NCI-H526 treated with DMSO at 0.1 percent for 48 hours (cell line): ENCODE measurements at regions not wholly inside any gene's neighbourhood (a gene's known extent, or its start where the extent isn't known, plus 50 kb on each side); places are given as distances from the start of the nearest gene placed in this dataset.

Experiments used
- DNase-seq: peaks from one replicate; lab custom pipeline; 2025; lab: John Stamatoyannopoulos, UW

- no peak for DNase-seq
These were observed 174.3 kb downstream of the KCNE4 start for GRCh38 chr2:223226264-223226663.

DNA sequence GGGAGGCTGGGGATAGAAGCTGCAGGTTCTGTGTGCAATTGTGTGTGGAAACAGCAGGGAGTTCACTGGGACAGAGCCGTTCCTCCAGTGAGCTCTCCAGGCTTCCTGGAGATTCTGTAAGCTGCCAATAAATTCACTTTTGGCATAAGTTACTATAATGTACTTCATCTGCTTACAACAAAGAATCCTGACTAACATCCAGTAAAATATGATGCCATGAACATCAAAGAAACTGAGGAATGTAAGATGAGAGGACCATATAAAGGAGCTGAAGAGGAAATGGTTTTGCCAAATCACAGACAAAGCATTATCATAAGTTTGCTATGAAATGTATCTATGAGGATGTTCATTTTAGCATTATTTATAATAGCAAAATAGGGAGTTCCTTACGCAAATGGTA lies 175.3 kb downstream of the KCNE4 start:
- DNase-seq = no peak

- DNase-seq = no peak
These were observed 176.9 kb downstream of the KCNE4 start for GRCh38 chr2:223228871-223229270.

DNA sequence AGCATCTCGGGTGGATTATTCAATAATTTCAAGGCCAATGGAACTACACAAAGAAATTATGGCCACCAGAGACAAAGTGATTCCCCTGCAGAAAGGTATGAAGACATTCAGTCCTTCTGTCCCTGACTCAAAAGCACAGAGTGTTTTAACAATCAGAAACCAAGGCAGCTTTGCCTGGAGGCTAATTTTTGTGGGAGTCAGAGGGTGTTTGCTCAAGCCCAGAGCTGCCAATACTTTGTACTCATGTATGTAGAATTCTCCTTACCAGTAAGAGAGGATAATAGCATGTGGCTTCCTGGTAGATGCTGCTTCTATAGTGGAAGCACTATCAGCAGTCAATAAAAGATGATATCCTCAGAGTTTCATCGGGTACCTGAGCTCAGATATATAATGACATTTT lies 178.4 kb downstream of the KCNE4 start:
- no peak for DNase-seq

DNA sequence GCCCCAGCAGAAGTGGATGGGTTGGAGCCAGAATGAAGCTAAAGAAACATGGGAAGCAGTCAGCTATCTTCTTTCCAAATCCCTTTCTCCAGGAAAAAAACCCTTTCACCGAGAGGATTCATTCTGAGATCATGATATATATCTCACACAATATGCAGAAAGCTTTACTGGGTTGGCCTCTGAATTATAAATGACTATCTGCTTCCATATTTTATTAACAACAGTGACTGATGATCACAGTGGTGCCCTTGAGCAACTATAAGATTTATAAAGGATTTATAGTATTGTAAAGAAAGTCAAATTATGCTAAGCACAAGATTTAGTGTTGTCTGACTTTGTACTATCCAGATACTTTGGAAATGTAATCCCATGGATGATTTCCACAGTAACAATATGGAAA lies 180.3 kb downstream of the KCNE4 start:
- DNase-seq = no peak

GRCh38 chr2:223232896-223233295 lies 180.9 kb downstream of the KCNE4 start:
- no peak for DNase-seq

GRCh38 chr2:223235986-223236385 lies 184.0 kb downstream of the KCNE4 start:
- DNase-seq = no peak

DNA sequence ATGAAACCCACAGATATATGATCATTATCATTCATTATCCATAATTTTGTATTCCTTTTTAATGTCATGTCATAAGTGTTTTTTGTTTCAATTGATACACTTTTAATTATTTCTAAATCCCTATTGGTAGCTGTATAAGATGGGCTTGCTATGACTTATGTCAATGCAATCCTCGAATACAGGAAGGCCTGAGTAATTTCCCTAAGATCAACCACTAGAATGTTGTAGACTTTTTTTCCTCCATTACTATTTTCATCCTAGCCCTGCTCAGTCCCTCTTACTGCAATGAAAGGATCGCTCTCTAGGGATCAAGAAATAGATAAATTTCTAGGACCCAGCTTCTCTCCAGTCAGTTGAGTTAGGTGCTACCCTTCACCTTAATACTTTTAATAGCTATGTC lies 186.3 kb downstream of the KCNE4 start:
- no peak for DNase-seq

GRCh38 chr2:223243233-223243632 lies 191.2 kb downstream of the KCNE4 start:
- DNase-seq = no peak

- DNase-seq = peak; percentile 10
These were observed 195.1 kb downstream of the KCNE4 start for GRCh38 chr2:223247136-223247535.

- no peak for DNase-seq
These were observed 199.8 kb downstream of the KCNE4 start for GRCh38 chr2:223251656-223252229.

DNA sequence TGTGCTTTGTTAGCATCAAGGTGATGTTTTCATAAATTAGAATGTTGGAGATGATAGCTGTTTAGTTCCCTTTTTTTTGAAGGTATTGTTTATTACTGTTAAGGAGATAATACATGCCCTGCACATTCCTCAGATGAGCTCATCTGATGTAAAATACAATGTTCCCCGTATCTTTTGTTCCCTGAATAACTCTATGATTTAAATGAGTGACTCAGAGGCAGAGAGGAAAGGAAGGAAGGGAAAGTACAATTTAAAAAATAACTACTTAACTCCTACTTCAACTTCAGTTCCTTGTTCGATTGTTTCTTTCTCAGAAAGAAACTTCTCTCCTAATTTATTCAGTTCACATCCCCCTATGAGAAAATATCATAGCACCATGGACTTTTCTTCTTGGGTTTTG lies 208.7 kb downstream of the KCNE4 start:
- DNase-seq = no peak

DNA sequence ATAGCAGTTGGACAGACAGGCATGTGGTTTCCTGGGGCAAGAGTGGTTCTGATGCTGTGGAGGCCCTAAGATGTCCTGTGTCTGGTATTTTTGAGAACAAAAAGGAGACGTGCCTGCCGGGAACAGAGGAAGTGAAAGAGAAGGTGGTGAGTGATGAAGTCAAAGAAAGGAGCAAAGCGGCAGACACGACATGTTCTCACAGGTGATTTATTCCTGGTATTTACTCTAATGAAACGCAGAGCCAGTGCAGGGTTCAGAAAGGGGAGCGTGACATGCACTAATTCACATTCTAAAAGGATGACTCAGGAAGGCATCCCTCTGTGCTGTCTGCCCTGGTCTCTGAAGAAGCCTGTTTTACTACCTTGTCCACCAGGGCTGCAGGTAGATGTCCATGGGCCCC lies 211.0 kb downstream of the KCNE4 start:
- no peak for DNase-seq

GRCh38 chr2:223264541-223265193 lies 212.7 kb downstream of the KCNE4 start:
- DNase-seq = no peak

DNA sequence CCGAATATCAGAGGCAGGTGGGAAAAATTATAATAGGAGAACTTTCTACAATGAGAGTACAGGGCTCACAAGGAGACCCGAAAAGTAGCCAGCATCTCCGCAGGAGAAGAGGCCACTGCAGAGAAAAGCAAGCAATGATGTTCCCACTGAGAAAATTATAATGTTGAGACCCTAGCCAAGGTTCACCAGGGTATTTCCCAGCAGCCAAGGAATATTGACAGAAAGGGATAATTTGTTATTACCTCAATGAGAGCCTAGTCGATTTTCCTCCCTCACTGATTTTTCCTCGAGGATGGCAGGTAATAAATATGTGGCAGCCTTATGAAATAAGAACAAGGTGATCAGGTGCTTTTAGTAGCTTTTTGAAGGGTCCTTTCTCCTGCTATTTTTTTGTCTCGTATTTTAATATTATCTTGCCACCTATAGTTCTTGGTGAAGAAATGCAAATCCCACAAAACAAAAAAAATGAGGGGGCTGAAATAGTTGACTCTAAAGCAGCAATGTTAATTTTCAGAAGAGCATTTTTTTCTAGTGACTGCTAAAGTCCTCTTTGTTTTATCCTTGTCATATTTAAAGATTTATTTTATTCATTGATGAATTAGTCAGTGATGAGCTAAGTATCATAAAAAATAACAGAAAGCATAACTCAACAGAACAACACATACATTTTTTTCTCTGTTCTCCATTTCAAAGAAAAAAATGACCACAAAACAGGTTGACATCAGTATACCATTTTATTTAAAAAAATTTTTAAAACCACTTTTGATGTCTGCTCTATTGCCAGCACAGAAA lies 215.4 kb downstream of the KCNE4 start:
- DNase-seq = no peak

DNA sequence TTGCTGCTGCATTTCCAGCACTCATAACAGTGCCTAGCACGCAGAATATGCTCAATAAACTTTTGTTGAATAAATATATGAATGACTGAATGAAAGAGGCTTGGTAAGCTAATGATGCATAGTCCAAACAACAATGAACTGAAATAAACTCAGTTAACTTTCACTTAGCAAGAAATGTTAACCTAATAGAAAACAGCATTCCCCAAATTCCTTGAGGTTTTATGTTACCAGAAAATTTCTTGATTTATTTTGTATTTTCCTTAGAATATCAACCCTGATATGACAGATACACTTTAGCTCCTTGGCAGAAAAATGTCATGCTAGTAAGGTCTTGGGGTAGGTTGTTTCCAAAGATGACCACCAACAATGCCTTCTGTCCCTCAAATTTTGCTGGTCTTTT lies 217.4 kb downstream of the KCNE4 start:
- DNase-seq = no peak

- DNase-seq = no peak
These were observed 218.6 kb downstream of the KCNE4 start for GRCh38 chr2:223270548-223270947.

DNA sequence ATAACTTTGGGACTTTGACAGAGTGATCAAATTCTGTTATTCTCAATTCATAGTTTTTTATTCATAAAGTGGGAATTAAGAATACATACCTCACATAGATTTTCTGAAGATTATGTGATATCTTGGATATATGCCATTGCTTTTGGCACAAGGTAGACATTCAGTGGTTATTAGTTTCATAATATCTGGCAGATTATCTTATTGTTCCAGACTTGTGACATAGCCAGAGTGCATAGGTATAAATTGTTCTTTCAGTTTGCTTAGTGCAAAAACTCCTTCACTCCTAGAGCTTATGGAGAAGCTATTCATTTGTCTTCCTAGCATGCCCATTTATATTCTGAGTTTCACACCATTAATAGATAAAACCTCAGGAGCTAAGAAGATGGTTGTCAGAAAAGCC lies 222.0 kb downstream of the KCNE4 start:
- no peak for DNase-seq

- DNase-seq = no peak
These were observed 230.2 kb downstream of the KCNE4 start for GRCh38 chr2:223282221-223282620.

GRCh38 chr2:223283329-223283728 lies 231.3 kb downstream of the KCNE4 start:
- DNase-seq = no peak

DNA sequence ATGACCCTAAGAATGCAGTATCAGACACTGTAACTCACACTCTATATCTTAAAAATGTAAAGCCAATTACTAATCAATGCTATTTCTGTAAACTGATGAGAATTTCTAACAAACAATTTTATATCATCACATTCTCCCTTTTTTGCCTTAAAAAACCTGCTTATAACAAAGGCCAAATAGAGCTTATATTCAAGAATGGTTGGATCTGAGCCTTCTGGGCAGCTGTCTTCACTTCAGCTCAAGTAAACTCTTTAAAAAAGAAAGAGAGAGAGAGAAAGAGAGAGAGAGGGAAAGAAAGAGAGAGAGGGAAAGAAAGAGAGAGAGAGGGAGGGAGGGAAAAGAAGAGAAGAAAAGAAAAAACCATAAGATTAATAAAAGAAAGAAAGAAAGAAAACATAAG lies 231.8 kb downstream of the KCNE4 start:
- DNase-seq = no peak

DNA sequence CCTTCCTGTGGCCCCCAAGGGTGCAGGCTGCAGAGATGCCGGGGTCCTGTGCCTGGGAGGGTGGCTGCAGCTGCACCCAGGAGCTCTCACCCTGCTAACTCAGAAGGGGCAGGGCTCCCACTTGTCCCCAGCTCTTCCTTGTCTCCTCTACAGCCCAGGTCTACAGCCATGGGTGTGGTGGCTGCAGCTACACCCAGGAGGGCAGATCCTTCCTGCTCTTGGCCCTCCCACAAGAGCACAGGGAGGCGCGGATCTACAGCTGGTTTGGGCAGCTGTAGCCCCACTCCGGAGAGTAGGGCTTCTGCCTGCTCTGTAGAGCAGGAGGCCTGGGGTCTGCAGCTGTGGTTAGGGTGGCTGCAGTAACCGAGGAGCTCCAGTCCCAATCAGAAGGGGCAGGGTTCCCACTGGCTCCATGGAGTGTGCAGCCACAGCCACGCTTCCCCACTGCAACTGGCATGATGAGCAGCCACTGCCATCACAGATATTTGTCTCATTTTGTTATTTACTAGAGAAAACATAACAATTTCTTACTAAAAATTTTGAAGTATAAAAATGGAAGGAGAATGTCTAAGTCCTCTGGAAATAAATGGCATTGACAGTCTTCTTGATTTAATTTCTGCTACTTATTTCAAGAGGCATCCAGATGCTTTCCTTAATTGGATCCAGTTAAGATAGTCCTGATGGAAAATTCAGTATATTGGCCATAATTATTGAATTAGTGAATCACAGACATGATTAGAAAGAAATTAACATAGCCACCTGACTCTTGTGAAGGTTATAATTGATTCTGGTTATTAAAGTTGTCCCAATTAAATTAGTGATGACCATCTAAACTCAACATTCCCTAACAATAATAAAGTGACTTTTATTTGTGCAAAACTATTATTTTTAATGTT lies 233.6 kb downstream of the KCNE4 start:
- DNase-seq = no peak
